ENCODE measurements at regions not wholly inside any gene's neighbourhood (a gene's known extent, or its start where the extent isn't known, plus 50 kb on each side); places are given as distances from the start of the nearest gene placed in this dataset.

GRCh38 chr13:106625578-106625977 lies 57.6 kb upstream of the ARGLU1 start:
- Histone ChIP-seq H3K4me3 (ENCODE audit: low read depth, low read length) (no peak overlapping the region), H3K36me3 (ENCODE audit: control insufficient read depth, insufficient read depth, low read length) (no peaks in the 10 kb centered on the region), H3K27me3 (ENCODE audit: control insufficient read depth, insufficient read depth, low read length) (peaks cover 2% of the 10 kb centered on the region)
- FAIRE-seq (no peak), DNase-seq (ENCODE audit: low read depth) (no peak)
- TF ChIP-seq CTCF (IDR thresholded peaks at IDR 0.05; ENCODE audit: insufficient read depth, low read length, severe bottlenecking): no peak

- no peaks in the 10 kb centered on the region for H3K36me3 ChIP-seq (ENCODE audit: control insufficient read depth, insufficient read depth, low read length)
- TF ChIP-seq CTCF (IDR thresholded peaks at IDR 0.05; ENCODE audit: insufficient read depth, low read length, severe bottlenecking): no peak
- DNase-seq (ENCODE audit: low read depth) (no peak), FAIRE-seq (no peak)
- peaks cover 2% of the 10 kb centered on the region for H3K27me3 ChIP-seq (ENCODE audit: control insufficient read depth, insufficient read depth, low read length)
- no peak overlapping the region for H3K4me3 ChIP-seq (ENCODE audit: low read depth, low read length)
Measured at GRCh38 chr13:106623799-106624460, 56.0 kb upstream of the ARGLU1 start.

GRCh38 chr13:106621833-106622232 lies 53.9 kb upstream of the ARGLU1 start:
- Histone ChIP-seq H3K27me3 (ENCODE audit: control insufficient read depth, insufficient read depth, low read length) (peaks cover 2% of the 10 kb centered on the region), H3K4me3 (ENCODE audit: low read depth, low read length) (no peak overlapping the region)

GRCh38 chr13:106619688-106620555 lies 52.0 kb upstream of the ARGLU1 start:
- FAIRE-seq: no peak
- DNase-seq (ENCODE audit: low read depth): peak; percentile 57
- peaks cover 2% of the 10 kb centered on the region for H3K27me3 ChIP-seq (ENCODE audit: control insufficient read depth, insufficient read depth, low read length)

More at GRCh38 chr13:106621833-106622232, 53.9 kb upstream of the ARGLU1 start:
- H3K36me3 ChIP-seq (ENCODE audit: control insufficient read depth, insufficient read depth, low read length): no peaks in the 10 kb centered on the region
- no peak for TF ChIP-seq CTCF (IDR thresholded peaks at IDR 0.05; ENCODE audit: insufficient read depth, low read length, severe bottlenecking)
- FAIRE-seq (no peak), DNase-seq (ENCODE audit: low read depth) (no peak)

More at GRCh38 chr13:106619688-106620555, 52.0 kb upstream of the ARGLU1 start:
- peak; percentile 74 for TF ChIP-seq CTCF (IDR thresholded peaks at IDR 0.05; ENCODE audit: insufficient read depth, low read length, severe bottlenecking)
- Histone ChIP-seq H3K36me3 (ENCODE audit: control insufficient read depth, insufficient read depth, low read length) (no peaks in the 10 kb centered on the region), H3K4me3 (ENCODE audit: low read depth, low read length) (no peak overlapping the region)

Data from bronchial epithelial cell (primary cell).